BE2C (cell line): ENCODE measurements at regions not wholly inside any gene's neighbourhood (a gene's known extent, or its start where the extent isn't known, plus 50 kb on each side); places are given as distances from the start of the nearest gene placed in this dataset.

Experiments used
- DNase-seq: peaks from one replicate; pipeline ENCODE4 v3.0.0-alpha.2; 2020
- H3K27me3 ChIP-seq: fragments of 250-450 bp; sonication (Bioruptor Pico); 2 replicates; pipeline ENCODE4 v1.5.1; 2020; ENCODE audit warnings: mild to moderate bottlenecking
- H3K36me3 ChIP-seq: fragments of 250-450 bp; sonication (Bioruptor Pico); 2 replicates; pipeline ENCODE4 v1.5.1; 2020; ENCODE audit warnings: mild to moderate bottlenecking
- H3K4me1 ChIP-seq: fragments of 250-450 bp; sonication (Bioruptor Pico); 2 replicates; pipeline ENCODE4 v1.5.1; 2020
- H3K4me3 ChIP-seq: 2 replicates; pipeline ENCODE4 v1.5.1; 2011; ENCODE audit warnings: low read depth, low read length
- H3K9me3 ChIP-seq: fragments of 250-450 bp; sonication (Bioruptor Pico); 2 replicates; pipeline ENCODE4 v1.5.1; 2020
- TF ChIP-seq, protein P1 (sequence below): IDR thresholded peaks from 2 replicates; pipeline ENCODE4 v1.5.1; 2012; ENCODE audit warnings: mild to moderate bottlenecking, low read depth, low read length

DNA sequence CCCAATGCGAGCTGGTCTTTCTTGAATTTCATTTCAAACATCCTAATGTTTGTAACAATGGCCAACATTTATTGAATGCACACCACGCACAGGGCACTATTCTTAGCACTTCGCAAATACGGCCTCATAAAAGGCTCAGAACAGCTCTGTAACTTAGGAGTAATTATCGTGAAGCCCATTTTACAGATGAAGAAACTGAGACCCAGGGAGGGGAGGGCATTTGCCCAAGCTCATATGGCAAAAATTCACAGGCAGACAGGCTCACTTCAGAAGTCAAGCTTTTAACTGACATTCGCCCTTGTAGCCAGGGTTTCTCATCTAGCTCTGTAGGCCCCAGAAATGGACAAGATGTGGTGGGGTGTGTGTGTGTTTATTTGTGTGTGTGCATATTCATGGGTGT lies 60.3 kb upstream of the TBX3 start:
- H3K4me1 ChIP-seq = peaks cover 12% of the 10 kb centered on the region
- no peaks in the 10 kb centered on the region for H3K27me3 ChIP-seq
- no peak for DNase-seq
- no peak overlapping the region for H3K4me3 ChIP-seq
- no peaks in the 10 kb centered on the region for H3K36me3 ChIP-seq
- no peaks in the 10 kb centered on the region for H3K9me3 ChIP-seq
- TF ChIP-seq, protein P1, sequence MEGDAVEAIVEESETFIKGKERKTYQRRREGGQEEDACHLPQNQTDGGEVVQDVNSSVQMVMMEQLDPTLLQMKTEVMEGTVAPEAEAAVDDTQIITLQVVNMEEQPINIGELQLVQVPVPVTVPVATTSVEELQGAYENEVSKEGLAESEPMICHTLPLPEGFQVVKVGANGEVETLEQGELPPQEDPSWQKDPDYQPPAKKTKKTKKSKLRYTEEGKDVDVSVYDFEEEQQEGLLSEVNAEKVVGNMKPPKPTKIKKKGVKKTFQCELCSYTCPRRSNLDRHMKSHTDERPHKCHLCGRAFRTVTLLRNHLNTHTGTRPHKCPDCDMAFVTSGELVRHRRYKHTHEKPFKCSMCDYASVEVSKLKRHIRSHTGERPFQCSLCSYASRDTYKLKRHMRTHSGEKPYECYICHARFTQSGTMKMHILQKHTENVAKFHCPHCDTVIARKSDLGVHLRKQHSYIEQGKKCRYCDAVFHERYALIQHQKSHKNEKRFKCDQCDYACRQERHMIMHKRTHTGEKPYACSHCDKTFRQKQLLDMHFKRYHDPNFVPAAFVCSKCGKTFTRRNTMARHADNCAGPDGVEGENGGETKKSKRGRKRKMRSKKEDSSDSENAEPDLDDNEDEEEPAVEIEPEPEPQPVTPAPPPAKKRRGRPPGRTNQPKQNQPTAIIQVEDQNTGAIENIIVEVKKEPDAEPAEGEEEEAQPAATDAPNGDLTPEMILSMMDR = no peak

DNA sequence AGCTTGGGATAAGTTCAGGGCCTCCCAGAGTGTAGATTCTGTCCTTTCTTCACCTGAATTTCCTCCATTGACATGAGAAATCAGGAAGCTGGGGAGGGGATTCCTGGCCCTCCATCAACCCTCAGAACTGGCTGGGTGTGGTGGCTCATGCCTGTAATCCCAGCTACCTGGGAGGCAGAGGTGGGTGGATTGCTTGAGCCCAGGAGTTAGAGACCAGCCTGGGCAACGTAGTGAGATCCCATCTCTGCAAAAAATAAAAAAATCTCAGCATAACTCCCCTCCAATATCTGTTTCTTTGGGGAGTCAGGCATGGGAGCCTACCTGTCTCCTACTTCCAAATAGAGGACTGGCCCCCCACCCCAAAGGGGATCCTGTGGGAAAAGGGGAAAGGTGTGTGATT lies 59.8 kb upstream of the TBX3 start:
- Histone ChIP-seq H3K36me3 (no peaks in the 10 kb centered on the region), H3K9me3 (no peaks in the 10 kb centered on the region), H3K4me1 (peaks cover 12% of the 10 kb centered on the region), H3K4me3 (no peak overlapping the region), H3K27me3 (no peaks in the 10 kb centered on the region)
- DNase-seq = no peak
- TF ChIP-seq, protein P1 = no peak

DNA sequence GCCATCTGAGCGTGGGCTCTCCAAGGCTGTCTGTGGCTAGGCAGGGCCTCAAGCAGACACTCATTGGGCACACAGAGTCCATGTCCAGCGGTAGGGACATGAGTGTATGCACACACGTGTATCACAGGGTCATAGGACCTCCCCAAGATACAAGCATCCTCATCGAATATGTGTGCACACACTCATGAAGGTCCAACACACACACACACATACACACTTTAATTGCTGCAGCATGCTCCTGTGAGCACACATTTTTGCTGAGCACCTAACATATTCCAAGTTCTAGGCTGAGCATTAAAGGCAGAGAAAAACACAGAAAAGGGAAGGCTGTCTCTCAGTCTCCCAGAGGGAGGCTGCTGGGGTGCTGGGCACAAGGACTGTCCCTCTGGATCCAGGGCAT lies 59.3 kb upstream of the TBX3 start:
- Histone ChIP-seq H3K4me3 (no peak overlapping the region), H3K4me1 (peaks cover 12% of the 10 kb centered on the region), H3K9me3 (no peaks in the 10 kb centered on the region), H3K27me3 (no peaks in the 10 kb centered on the region), H3K36me3 (no peaks in the 10 kb centered on the region)
- TF ChIP-seq, protein P1 = no peak
- DNase-seq = no peak

DNA sequence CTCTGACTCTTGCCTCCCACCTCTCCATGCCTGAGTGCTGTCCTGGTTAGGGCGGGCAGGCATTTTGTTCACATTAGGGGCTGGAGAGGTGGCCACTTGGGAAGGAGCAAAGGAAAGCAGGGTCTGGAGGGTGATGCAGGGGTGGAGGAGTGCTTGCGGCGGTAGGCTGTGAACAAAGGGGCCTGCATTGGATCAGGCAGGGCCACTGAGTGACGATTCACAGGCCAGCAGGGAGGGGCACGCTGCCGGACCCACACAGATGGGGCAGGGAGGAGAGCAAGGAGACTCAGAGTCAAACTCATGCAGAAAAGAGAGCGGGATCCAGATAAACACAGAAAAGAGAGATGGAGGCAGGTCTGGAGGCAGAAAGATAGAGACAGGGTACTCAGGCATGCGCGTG lies 58.4 kb upstream of the TBX3 start:
- TF ChIP-seq, protein P1 = no peak
- no peaks in the 10 kb centered on the region for H3K9me3 ChIP-seq
- H3K4me1 ChIP-seq = peaks cover 11% of the 10 kb centered on the region
- H3K27me3 ChIP-seq = no peaks in the 10 kb centered on the region
- no peaks in the 10 kb centered on the region for H3K36me3 ChIP-seq
- no peak for DNase-seq
- H3K4me3 ChIP-seq = no peak overlapping the region

DNA sequence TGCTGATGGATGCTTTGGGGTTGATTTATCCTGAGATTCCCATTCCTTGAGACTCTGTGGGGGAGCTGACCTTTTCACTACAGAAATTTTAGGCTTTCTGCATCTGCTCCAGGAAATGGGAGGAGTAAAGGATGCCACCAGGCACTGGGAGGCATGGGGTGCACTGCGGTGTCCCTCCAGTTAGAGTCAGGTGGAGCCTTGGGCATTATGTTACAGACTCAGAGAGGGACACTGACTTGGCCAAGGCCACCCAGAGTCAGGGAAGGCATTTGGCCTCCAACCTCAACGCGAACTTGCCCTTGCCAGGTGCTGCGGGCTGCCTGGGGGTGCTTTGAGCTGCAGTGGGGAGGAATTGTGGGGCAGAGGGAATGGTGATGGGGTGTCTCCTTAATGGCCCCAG lies 58.0 kb upstream of the TBX3 start:
- DNase-seq = no peak
- TF ChIP-seq, protein P1 = no peak
- Histone ChIP-seq H3K9me3 (no peaks in the 10 kb centered on the region), H3K27me3 (no peaks in the 10 kb centered on the region), H3K36me3 (no peaks in the 10 kb centered on the region), H3K4me3 (no peak overlapping the region), H3K4me1 (peaks cover 7% of the 10 kb centered on the region)

DNA sequence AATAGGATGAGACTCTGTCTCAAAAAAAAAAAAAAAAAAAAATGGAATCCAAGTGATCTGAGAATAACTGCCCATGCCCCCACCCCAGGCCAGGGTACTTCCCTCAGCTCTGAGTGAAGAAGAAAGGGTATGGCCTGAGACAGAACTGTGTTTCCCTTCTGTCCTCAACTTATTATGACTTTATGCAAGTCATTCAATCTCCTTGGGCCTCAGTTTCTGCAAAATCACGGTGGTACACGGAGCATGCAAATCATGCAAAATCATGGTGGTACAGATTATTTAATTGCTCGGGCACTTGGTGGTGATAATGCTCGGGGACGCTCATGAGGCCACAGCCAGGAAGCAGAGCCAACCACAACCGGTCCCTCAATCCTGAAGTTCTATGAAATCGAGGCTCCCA lies 56.5 kb upstream of the TBX3 start:
- Histone ChIP-seq H3K4me1 (peaks cover 7% of the 10 kb centered on the region), H3K4me3 (no peak overlapping the region), H3K36me3 (no peaks in the 10 kb centered on the region), H3K27me3 (no peaks in the 10 kb centered on the region), H3K9me3 (no peaks in the 10 kb centered on the region)
- TF ChIP-seq, protein P1 = no peak
- no peak for DNase-seq
